Suprapubic skin (tissue), 3 donors: ENCODE measurements at regions not wholly inside any gene's neighbourhood (a gene's known extent, or its start where the extent isn't known, plus 50 kb on each side); places are given as distances from the start of the nearest gene placed in this dataset.

Source experiments
- EP300 ChIP-seq: sonication (generic); formaldehyde crosslinking; IDR thresholded peaks from one replicate; pipeline ENCODE4 v1.6.1; 2017; ENCODE audit warnings: antibody characterized with exemption
- TF ChIP-seq, protein P1 (sequence below), 2 donors: fragments of 200-600 bp in 1 of 2; fragments of 450-650 bp in 1 of 2; sonication (generic) in 1 of 2; IDR thresholded peaks; one replicate each; pipeline ENCODE4 v1.5.1; 2016 to 2019; ENCODE audit warnings: antibody characterized with exemption in 2 of 2, mild to moderate bottlenecking in 1 of 2, moderate library complexity in 1 of 2

DNA sequence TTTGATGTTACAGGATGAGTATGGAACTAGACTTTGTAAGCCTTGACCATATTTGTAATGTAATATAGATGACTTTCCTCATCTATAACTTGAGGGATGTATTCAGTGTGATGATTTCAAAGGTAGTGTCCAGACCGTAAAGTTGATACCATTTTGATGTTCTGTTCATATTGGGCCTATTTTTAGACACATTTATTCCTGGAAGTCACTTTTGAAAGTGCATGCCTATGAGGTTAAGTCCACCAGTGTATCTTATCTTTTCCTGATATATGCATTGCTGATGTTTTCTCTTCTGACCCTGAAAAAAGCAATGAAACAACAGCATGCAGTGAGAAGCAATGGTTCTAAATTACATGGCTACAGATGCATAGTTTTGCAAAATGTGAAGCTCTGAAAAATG, 244.7 kb upstream of the PDGFD start:
- TF ChIP-seq EP300 = no peak
- TF ChIP-seq, protein P1, sequence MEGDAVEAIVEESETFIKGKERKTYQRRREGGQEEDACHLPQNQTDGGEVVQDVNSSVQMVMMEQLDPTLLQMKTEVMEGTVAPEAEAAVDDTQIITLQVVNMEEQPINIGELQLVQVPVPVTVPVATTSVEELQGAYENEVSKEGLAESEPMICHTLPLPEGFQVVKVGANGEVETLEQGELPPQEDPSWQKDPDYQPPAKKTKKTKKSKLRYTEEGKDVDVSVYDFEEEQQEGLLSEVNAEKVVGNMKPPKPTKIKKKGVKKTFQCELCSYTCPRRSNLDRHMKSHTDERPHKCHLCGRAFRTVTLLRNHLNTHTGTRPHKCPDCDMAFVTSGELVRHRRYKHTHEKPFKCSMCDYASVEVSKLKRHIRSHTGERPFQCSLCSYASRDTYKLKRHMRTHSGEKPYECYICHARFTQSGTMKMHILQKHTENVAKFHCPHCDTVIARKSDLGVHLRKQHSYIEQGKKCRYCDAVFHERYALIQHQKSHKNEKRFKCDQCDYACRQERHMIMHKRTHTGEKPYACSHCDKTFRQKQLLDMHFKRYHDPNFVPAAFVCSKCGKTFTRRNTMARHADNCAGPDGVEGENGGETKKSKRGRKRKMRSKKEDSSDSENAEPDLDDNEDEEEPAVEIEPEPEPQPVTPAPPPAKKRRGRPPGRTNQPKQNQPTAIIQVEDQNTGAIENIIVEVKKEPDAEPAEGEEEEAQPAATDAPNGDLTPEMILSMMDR (IDR thresholded peaks at IDR 0.05) = no peak
